ENCODE measurements at regions not wholly inside any gene's neighbourhood (a gene's known extent, or its start where the extent isn't known, plus 50 kb on each side); places are given as distances from the start of the nearest gene placed in this dataset.

DNA sequence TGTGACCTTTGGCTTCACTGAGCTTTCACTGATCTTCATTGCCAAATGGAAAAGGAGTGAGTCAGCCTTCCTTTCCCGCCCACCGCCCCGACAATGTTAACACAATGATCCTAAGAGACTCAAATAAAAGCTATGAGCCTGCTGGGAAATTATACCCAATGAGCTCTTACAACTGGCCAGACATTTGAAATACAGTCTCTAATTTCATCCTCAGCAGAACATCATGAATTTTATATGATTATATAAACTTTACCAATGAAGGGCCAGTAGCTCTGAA, 252.5 kb downstream of the SIPA1L2 start:
- H3K4me3 ChIP-seq (ENCODE audit: low read depth in 2 of 2, low read length in 1 of 2) = no peak overlapping the region
- no peak overlapping the region for H3K27ac ChIP-seq (ENCODE audit: low read depth in 2 of 2, low read length in 1 of 2)
- POLR2A ChIA-PET = no interaction called here
- WGBS (ENCODE audit: low lambda C conversion rate) = 39% methylated on average over 3 of the region's 3 CpGs
- no peaks in the 10 kb centered on the region for H3K9me2 ChIP-seq
- H3F3A ChIP-seq (replicated peaks; ENCODE audit: insufficient read depth) = no peaks in the 10 kb centered on the region
- H3K36me3 ChIP-seq (replicated peaks in 1 of 2; ENCODE audit: control insufficient read depth in 1 of 2, insufficient read depth in 2 of 2, low read length in 1 of 2) = no peaks in the 10 kb centered on the region
- no peaks in the 10 kb centered on the region for H3K27me3 ChIP-seq (ENCODE audit: insufficient read depth)
- no peak overlapping the region for H3K9ac ChIP-seq
- H4K20me1 ChIP-seq (ENCODE audit: insufficient read depth) = no peaks in the 10 kb centered on the region
- no peaks in the 10 kb centered on the region; a peak in 1 of 4 replicates for H3K4me1 ChIP-seq (ENCODE audit: control insufficient read depth in 1 of 2, insufficient read depth in 2 of 2, low read depth in 1 of 2, low read length in 1 of 2)
- H3K79me2 ChIP-seq (ENCODE audit: insufficient read depth) = no peaks in the 10 kb centered on the region
- no peaks in the 10 kb centered on the region for H3K9me3 ChIP-seq
- CTCF ChIA-PET = interaction anchor here (1.4 kb wide), 1 partner anchor 20 kb away, joined by 5 read pairs; no protein-coding TSS in a partner anchor
- DNase-seq = no peak
- H3K4me2 ChIP-seq = no peak overlapping the region
- no peak for TF ChIP-seq ELF1 (IDR thresholded peaks at IDR 0.05)
- H2AFZ ChIP-seq (ENCODE audit: low read depth) = no peak overlapping the region

DNA sequence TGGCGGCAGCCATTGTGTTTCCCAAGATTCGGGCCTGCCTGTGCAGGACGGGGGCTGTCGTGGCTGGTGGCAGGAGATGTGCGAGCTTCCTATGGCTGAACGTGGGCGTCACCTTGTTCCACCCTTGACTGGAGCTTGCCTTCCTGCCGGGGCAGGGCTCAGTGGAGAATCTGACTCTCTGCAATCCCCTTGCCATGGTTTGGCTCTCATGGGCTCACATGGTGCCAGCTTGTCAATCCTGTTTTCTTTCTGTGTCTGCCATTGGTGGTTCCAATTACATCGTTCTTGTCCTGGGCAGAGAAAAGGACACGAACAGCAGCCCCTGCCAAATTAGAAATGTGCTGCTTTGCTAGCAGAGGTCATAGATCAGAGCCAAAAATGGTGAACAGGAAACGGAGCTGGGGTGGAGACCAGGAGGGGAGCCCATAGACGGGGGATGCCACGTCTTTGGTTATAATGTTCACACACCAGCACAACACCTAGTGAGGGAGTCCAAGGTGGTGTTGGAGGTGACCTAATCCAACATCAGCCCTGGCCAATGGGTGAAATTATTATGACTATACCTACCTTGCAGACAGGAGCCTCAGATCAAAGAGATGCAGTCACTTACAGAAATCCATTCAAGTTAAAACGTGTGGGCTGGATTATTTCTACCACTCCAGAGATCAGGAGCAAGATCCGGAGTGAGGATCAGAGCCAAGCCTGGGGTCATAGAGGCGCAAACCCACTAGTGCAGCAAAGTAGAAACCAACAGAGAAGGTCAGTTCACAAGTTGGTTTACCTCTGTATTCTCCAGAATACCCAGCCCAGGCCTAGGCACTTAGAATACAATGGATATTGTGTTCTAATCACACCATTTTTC, 253.1 kb downstream of the SIPA1L2 start:
- H3K4me2 ChIP-seq = no peak overlapping the region
- 62% methylated on average over 12 of the region's 16 CpGs for WGBS (ENCODE audit: low lambda C conversion rate)
- ChIA-PET CTCF (interaction anchor here (1.4 kb wide), 1 partner anchor 21 kb away, joined by 5 read pairs; no protein-coding TSS in a partner anchor), POLR2A (no interaction called here)
- DNase-seq = no peak
- no peaks in the 10 kb centered on the region for H3K9me3 ChIP-seq
- no peaks in the 10 kb centered on the region for H3K79me2 ChIP-seq (ENCODE audit: insufficient read depth)
- H3K9me2 ChIP-seq = no peaks in the 10 kb centered on the region
- H3K36me3 ChIP-seq (replicated peaks in 1 of 2; ENCODE audit: control insufficient read depth in 1 of 2, insufficient read depth in 2 of 2, low read length in 1 of 2) = no peaks in the 10 kb centered on the region
- no peak overlapping the region for H3K27ac ChIP-seq (ENCODE audit: low read depth in 2 of 2, low read length in 1 of 2)
- no peak overlapping the region for H2AFZ ChIP-seq (ENCODE audit: low read depth)
- H3K9ac ChIP-seq = no peak overlapping the region
- TF ChIP-seq EP300 (IDR thresholded peaks at IDR 0.05; ENCODE audit: borderline replicate concordance in 1 of 2, low read depth in 1 of 2, low read length in 1 of 2) (no peak), ELF1 (IDR thresholded peaks at IDR 0.05) (no peak), GABPA (IDR thresholded peaks at IDR 0.05; ENCODE audit: low read depth) (no peak)
- no peaks in the 10 kb centered on the region for H4K20me1 ChIP-seq (ENCODE audit: insufficient read depth)
- H3K4me3 ChIP-seq (ENCODE audit: low read depth in 2 of 2, low read length in 1 of 2) = no peak overlapping the region
- H3F3A ChIP-seq (replicated peaks; ENCODE audit: insufficient read depth) = no peaks in the 10 kb centered on the region
- H3K4me1 ChIP-seq (ENCODE audit: control insufficient read depth in 1 of 2, insufficient read depth in 2 of 2, low read depth in 1 of 2, low read length in 1 of 2) = no peaks in the 10 kb centered on the region; a peak in 1 of 4 replicates
- no peaks in the 10 kb centered on the region for H3K27me3 ChIP-seq (ENCODE audit: insufficient read depth)

DNA sequence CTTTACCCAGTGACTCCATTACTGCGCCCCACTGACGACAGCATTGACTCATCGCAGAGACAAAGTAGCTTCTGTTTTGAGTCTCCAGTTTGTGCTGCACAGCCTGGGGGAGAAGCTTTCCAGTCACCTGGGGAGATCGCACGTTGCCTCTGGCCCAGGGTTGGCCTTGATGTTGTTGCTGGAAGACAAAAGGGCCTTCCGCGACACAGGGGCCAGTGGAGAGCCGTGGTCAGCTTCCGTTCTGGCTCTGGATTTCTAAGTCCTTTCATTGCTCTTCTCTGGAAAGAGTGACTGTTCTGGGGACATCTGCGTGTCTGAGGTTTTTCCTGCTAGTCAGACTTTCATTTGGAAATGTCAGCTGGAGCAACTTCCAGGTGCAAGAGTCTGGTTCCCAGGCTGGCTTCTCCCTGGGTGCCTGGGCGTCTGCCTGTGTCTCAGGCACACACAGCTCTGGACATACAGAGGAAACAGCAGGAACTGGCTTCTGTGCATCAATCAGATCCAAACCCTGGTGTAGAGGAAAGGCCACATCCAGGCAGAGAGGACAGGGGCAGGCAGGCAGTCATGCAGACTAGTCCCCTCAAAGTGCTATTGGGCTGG, 257.0 kb downstream of the SIPA1L2 start:
- 72% methylated on average over 9 of the region's 11 CpGs for WGBS (ENCODE audit: low lambda C conversion rate)

More for the DNA sequence above, 257.0 kb downstream of the SIPA1L2 start:
- Histone ChIP-seq H3K36me3 (replicated peaks in 1 of 2; ENCODE audit: control insufficient read depth in 1 of 2, insufficient read depth in 2 of 2, low read length in 1 of 2) (no peaks in the 10 kb centered on the region), H3K9me2 (no peaks in the 10 kb centered on the region), H4K20me1 (ENCODE audit: insufficient read depth) (no peaks in the 10 kb centered on the region), H3K9me3 (no peaks in the 10 kb centered on the region), H3K4me3 (ENCODE audit: low read depth in 2 of 2, low read length in 1 of 2) (no peak overlapping the region), H3K4me2 (no peak overlapping the region), H2AFZ (ENCODE audit: low read depth) (no peak overlapping the region), H3K4me1 (ENCODE audit: control insufficient read depth in 1 of 2, insufficient read depth in 2 of 2, low read depth in 1 of 2, low read length in 1 of 2) (no peaks in the 10 kb centered on the region; a peak in 1 of 4 replicates), H3K27me3 (ENCODE audit: insufficient read depth) (no peaks in the 10 kb centered on the region), H3K79me2 (ENCODE audit: insufficient read depth) (no peaks in the 10 kb centered on the region), H3K27ac (ENCODE audit: low read depth in 2 of 2, low read length in 1 of 2) (no peak overlapping the region), H3K9ac (no peak overlapping the region), H3F3A (replicated peaks; ENCODE audit: insufficient read depth) (no peaks in the 10 kb centered on the region)
- no peak for DNase-seq
- POLR2A ChIA-PET = no interaction called here
- no peak for TF ChIP-seq RFX5 (IDR thresholded peaks at IDR 0.05; ENCODE audit: low read length)
- no peak for TF ChIP-seq SIN3A (IDR thresholded peaks at IDR 0.05; ENCODE audit: borderline replicate concordance, low read depth, low read length)
- CTCF ChIA-PET = interaction anchor here (0.7 to 1.2 kb wide), 2 partner anchors 9 to 17 kb away, joined by 3 to 4 read pairs; no protein-coding TSS in a partner anchor

All from SK-N-SH (cell line).